KMS-11 (cell line): ENCODE measurements at regions not wholly inside any gene's neighbourhood (a gene's known extent, or its start where the extent isn't known, plus 50 kb on each side); places are given as distances from the start of the nearest gene placed in this dataset.
A peak's percentile ranks its signal among the peaks of the same experiment; 100 is the strongest.

Experiments used
- H2AFZ ChIP-seq: fragments of 200-600 bp; sonication (generic); 2 replicates; pipeline ENCODE4 v1.6.1; 2016; ENCODE audit warnings: antibody characterized with exemption, mixed run types, low read depth
- H3K27ac ChIP-seq: fragments of 200-600 bp; sonication (generic); 2 replicates; pipeline ENCODE4 v1.6.1; 2016; ENCODE audit warnings: mild to moderate bottlenecking, mixed run types
- H3K27me3 ChIP-seq: fragments of 200-600 bp; sonication (generic); 2 replicates; pipeline ENCODE4 v1.6.1; 2017; ENCODE audit warnings: mild to moderate bottlenecking, low read depth, mixed run types, moderate library complexity; ENCODE audit not compliant: insufficient read depth
- H3K36me3 ChIP-seq: fragments of 200-600 bp; sonication (generic); 2 replicates; pipeline ENCODE4 v1.6.1; 2017; ENCODE audit warnings: mild to moderate bottlenecking, mixed run types; ENCODE audit not compliant: insufficient read depth
- H3K4me1 ChIP-seq: fragments of 200-600 bp; sonication (generic); 2 replicates; pipeline ENCODE4 v1.6.1; 2016; ENCODE audit warnings: mild to moderate bottlenecking, low read depth, mixed run types; ENCODE audit not compliant: poor library complexity, severe bottlenecking
- H3K4me2 ChIP-seq: fragments of 200-600 bp; sonication (generic); 2 replicates; pipeline ENCODE4 v1.7.0; 2016; ENCODE audit warnings: mild to moderate bottlenecking, mixed run types
- H3K4me3 ChIP-seq: fragments of 200-600 bp; sonication (generic); IDR thresholded peaks from 2 replicates; pipeline ENCODE4 v1.6.1; 2017; ENCODE audit warnings: low read depth, low read length, mixed read lengths; ENCODE audit not compliant: insufficient read depth
- H3K79me2 ChIP-seq: fragments of 200-600 bp; sonication (generic); 2 replicates; pipeline ENCODE4 v1.6.1; 2016; ENCODE audit warnings: low read depth, mixed run types; ENCODE audit not compliant: insufficient read depth
- H3K9ac ChIP-seq: fragments of 200-600 bp; sonication (generic); 2 replicates; pipeline ENCODE4 v1.6.1; 2016; ENCODE audit warnings: mild to moderate bottlenecking, mixed run types
- H4K20me1 ChIP-seq: fragments of 200-600 bp; sonication (generic); 2 replicates; pipeline ENCODE4 v1.6.1; 2016; ENCODE audit warnings: mild to moderate bottlenecking, mixed run types; ENCODE audit not compliant: insufficient read depth
- CTCF ChIP-seq: fragments of 200-600 bp; sonication (generic); conservative IDR thresholded peaks from 2 replicates; pipeline ENCODE4 v1.6.1; 2017; ENCODE audit warnings: low read depth, mild to moderate bottlenecking, antibody characterized with exemption, low read length, moderate library complexity, mixed read lengths

DNA sequence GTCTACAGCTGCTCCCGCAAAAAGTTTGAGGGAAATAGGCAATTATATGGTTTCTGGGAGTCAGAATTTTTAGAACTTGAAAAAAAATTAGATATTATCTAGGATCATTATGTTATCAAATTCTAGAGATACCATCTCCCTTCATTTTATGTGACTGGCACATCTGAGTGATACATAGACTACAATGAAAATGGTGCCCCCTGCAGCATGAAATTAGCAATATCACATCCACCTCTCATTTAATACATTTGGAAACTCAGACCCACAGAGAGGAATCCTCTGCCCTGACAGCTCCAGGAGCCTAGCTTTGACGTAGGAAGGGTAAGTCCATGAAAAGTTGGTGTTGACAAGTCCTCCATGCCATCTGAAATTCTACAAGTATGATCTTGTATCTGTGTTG is 381.6 kb downstream of the SUCLG1 start:
- Histone ChIP-seq H3K4me1 (no peaks in the 10 kb centered on the region), H3K4me2 (no peak overlapping the region), H2AFZ (no peak overlapping the region), H4K20me1 (no peaks in the 10 kb centered on the region), H3K4me3 (no peak overlapping the region), H3K27ac (no peak overlapping the region), H3K27me3 (no peaks in the 10 kb centered on the region), H3K36me3 (no peaks in the 10 kb centered on the region), H3K9ac (no peak overlapping the region), H3K79me2 (no peaks in the 10 kb centered on the region)
- TF ChIP-seq CTCF: peak; percentile 68

GRCh38 chr2:84071050-84071449 is 388.0 kb downstream of the SUCLG1 start:
- Histone ChIP-seq H3K27ac (no peak overlapping the region), H3K79me2 (no peaks in the 10 kb centered on the region), H3K9ac (no peak overlapping the region), H3K4me3 (no peak overlapping the region), H3K4me2 (no peak overlapping the region), H3K36me3 (no peaks in the 10 kb centered on the region), H4K20me1 (no peaks in the 10 kb centered on the region), H2AFZ (no peak overlapping the region), H3K4me1 (no peaks in the 10 kb centered on the region), H3K27me3 (no peaks in the 10 kb centered on the region)
- TF ChIP-seq CTCF: no peak

GRCh38 chr2:84065857-84066256 is 393.2 kb downstream of the SUCLG1 start:
- Histone ChIP-seq H3K79me2 (no peaks in the 10 kb centered on the region), H4K20me1 (no peaks in the 10 kb centered on the region), H2AFZ (no peak overlapping the region), H3K4me3 (no peak overlapping the region), H3K36me3 (no peaks in the 10 kb centered on the region), H3K9ac (no peak overlapping the region), H3K27ac (no peak overlapping the region), H3K4me2 (no peak overlapping the region), H3K27me3 (no peaks in the 10 kb centered on the region), H3K4me1 (no peaks in the 10 kb centered on the region)
- TF ChIP-seq CTCF: no peak

DNA sequence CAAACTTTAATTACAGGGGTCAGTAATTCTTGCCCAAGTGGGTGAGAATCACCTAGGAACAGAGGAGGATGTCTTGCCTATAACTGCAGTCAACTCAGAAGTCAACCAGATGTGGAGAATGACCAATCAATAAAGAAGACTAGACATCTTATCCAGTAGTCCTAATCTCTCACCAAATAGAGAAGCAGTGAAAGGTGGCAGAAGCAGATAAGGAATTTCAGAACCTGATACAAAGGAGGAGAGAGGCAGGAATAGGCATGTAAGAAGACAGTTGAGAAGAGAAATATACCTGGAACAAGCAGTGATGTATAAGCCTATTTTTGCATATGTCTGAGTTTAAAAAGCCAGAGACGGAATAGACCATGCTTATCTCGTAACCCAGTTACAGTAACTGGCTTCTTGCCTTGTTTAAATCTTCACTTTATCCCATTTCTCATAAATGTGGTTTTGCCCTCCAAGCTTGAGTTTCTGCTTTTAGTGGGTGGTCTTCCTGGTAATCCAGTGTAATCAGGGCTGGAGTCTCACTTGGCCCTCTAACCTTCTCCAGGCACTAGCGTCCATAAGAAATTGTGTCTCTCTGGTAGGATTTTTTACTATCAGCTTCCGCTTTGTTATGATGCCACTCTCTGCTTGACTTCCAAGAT is 401.0 kb downstream of the SUCLG1 start:
- H4K20me1 ChIP-seq: no peaks in the 10 kb centered on the region
- no peak for TF ChIP-seq CTCF
- H3K4me3 ChIP-seq: no peak overlapping the region
- no peaks in the 10 kb centered on the region for H3K27me3 ChIP-seq
- no peaks in the 10 kb centered on the region for H3K79me2 ChIP-seq
- H3K9ac ChIP-seq: no peak overlapping the region
- no peak overlapping the region for H3K4me2 ChIP-seq
- no peak overlapping the region for H2AFZ ChIP-seq
- no peaks in the 10 kb centered on the region for H3K36me3 ChIP-seq
- H3K27ac ChIP-seq: no peak overlapping the region
- H3K4me1 ChIP-seq: no peaks in the 10 kb centered on the region
